ENCODE measurements at regions not wholly inside any gene's neighbourhood (a gene's known extent, or its start where the extent isn't known, plus 50 kb on each side); places are given as distances from the start of the nearest gene placed in this dataset.

DNA sequence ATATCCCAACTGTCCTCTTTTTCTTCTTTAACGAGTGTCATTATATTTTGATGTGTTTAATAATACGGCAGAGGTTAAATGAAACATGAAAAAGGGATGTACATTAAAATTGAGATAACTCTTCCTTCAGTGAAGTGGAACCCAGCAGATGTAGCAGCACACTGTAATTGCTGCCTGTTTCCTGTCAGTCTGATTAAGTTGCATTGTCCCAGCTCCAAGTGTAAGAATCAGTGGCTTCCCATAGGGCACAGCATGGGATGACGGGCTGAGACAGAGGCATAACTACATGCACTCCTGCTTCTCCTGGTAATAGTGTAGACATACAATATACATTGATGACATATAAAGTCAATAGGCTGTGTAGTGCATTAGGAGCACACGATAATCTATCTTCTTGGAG is 175.8 kb upstream of the TCF4 start:
- TF ChIP-seq POLR2A (IDR thresholded peaks at IDR 0.05): no peak
- TF ChIP-seq, protein P1, sequence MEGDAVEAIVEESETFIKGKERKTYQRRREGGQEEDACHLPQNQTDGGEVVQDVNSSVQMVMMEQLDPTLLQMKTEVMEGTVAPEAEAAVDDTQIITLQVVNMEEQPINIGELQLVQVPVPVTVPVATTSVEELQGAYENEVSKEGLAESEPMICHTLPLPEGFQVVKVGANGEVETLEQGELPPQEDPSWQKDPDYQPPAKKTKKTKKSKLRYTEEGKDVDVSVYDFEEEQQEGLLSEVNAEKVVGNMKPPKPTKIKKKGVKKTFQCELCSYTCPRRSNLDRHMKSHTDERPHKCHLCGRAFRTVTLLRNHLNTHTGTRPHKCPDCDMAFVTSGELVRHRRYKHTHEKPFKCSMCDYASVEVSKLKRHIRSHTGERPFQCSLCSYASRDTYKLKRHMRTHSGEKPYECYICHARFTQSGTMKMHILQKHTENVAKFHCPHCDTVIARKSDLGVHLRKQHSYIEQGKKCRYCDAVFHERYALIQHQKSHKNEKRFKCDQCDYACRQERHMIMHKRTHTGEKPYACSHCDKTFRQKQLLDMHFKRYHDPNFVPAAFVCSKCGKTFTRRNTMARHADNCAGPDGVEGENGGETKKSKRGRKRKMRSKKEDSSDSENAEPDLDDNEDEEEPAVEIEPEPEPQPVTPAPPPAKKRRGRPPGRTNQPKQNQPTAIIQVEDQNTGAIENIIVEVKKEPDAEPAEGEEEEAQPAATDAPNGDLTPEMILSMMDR (IDR thresholded peaks at IDR 0.05): no peak
